Neural cell (in vitro differentiated cells): ENCODE measurements at regions not wholly inside any gene's neighbourhood (a gene's known extent, or its start where the extent isn't known, plus 50 kb on each side); places are given as distances from the start of the nearest gene placed in this dataset.

Source experiments
- H2AFZ ChIP-seq: fragments of 200-600, 300-800 bp; sonication (generic), shearing (Covaris generic); 2 replicates; pipeline ENCODE4 v1.6.0; 2014; ENCODE audit warnings: low read depth, mild to moderate bottlenecking, antibody characterized with exemption, low read length, moderate library complexity
- H3F3A ChIP-seq: fragments of 200-600 bp; shearing (Covaris generic); 2 replicates; pipeline ENCODE4 v1.6.1; 2016; ENCODE audit warnings: mild to moderate bottlenecking, moderate library complexity, mixed read lengths, antibody characterized with exemption, low read length; ENCODE audit not compliant: insufficient read depth, poor library complexity, severe bottlenecking
- H3K27ac ChIP-seq: fragments of 200-600, 300-800 bp; sonication (generic), shearing (Covaris generic); 2 replicates; pipeline ENCODE4 v1.5.1; 2014; ENCODE audit warnings: mild to moderate bottlenecking, low read length, moderate library complexity
- H3K27me3 ChIP-seq: fragments of 300-800, 200-600 bp; sonication (generic), shearing (Covaris generic); 2 replicates; pipeline ENCODE4 v1.6.0; 2014; ENCODE audit warnings: mild to moderate bottlenecking, low read depth, low read length, moderate library complexity; ENCODE audit not compliant: insufficient read depth
- H3K36me3 ChIP-seq: fragments of 300-800, 200-600 bp; sonication (generic), shearing (Covaris generic); 2 replicates; pipeline ENCODE4 v1.5.1; 2014; ENCODE audit warnings: mild to moderate bottlenecking, antibody characterized with exemption, low read length, moderate library complexity; ENCODE audit not compliant: insufficient read depth
- H3K4me2 ChIP-seq: fragments of 300-800, 200-600 bp; sonication (generic), shearing (Covaris generic); 2 replicates; pipeline ENCODE4 v1.6.0; 2014; ENCODE audit warnings: mild to moderate bottlenecking, low read length
- H3K4me3 ChIP-seq: fragments of 300-800, 200-600 bp; sonication (generic), shearing (Covaris generic); 2 replicates; pipeline ENCODE4 v1.5.1; 2014; ENCODE audit warnings: mild to moderate bottlenecking, low read length, moderate library complexity
- H3K79me2 ChIP-seq: fragments of 200-600 bp; shearing (Covaris generic); replicated peaks from 2 replicates; pipeline ENCODE4 v1.6.0; 2014; ENCODE audit warnings: mild to moderate bottlenecking, low read length, moderate library complexity; ENCODE audit not compliant: insufficient read depth
- H3K9ac ChIP-seq: fragments of 300-800, 200-600 bp; sonication (generic), shearing (Covaris generic); 2 replicates; pipeline ENCODE4 v1.6.1; 2016; ENCODE audit warnings: mild to moderate bottlenecking, low read length, mixed read lengths
- H3K9me2 ChIP-seq: fragments of 200-600 bp; shearing (Covaris generic); 2 replicates; pipeline ENCODE4 v1.6.1; 2016; ENCODE audit warnings: mild to moderate bottlenecking, low read length, mixed read lengths; ENCODE audit not compliant: insufficient read depth
- H3K9me3 ChIP-seq: fragments of 200-600, 300-800 bp; sonication (generic), shearing (Covaris generic); 2 replicates; pipeline ENCODE4 v1.6.1; 2016; ENCODE audit warnings: mild to moderate bottlenecking, mixed run types, low read length, moderate library complexity, mixed read lengths
- H4K20me1 ChIP-seq: fragments of 200-600 bp; shearing (Covaris generic); 2 replicates; pipeline ENCODE4 v1.6.1; 2016; ENCODE audit warnings: mild to moderate bottlenecking, mixed run types; ENCODE audit not compliant: insufficient read depth
- CTCF ChIP-seq: fragments of 450-650 bp; IDR thresholded peaks from 2 replicates; pipeline ENCODE4 v1.5.1; 2014; ENCODE audit warnings: antibody characterized with exemption, mild to moderate bottlenecking, moderate library complexity; ENCODE audit not compliant: poor library complexity, severe bottlenecking
- EP300 ChIP-seq: fragments of 450-650 bp; conservative IDR thresholded peaks from 2 replicates; pipeline ENCODE4 v1.6.1; 2014; ENCODE audit warnings: antibody characterized with exemption, mild to moderate bottlenecking, moderate library complexity; ENCODE audit not compliant: poor library complexity, severe bottlenecking
- EZH2 ChIP-seq: fragments of 200-600, 300-800 bp; shearing (Covaris generic), sonication (generic); IDR thresholded peaks from 2 replicates; pipeline ENCODE4 v1.6.1; 2014; ENCODE audit warnings: antibody characterized with exemption, low read length, borderline replicate concordance, mild to moderate bottlenecking; ENCODE audit not compliant: insufficient read depth, poor library complexity, severe bottlenecking
- MXI1 ChIP-seq: fragments of 450-650 bp; conservative IDR thresholded peaks from 2 replicates; pipeline ENCODE4 v1.6.1; 2014; ENCODE audit warnings: antibody characterized with exemption, mild to moderate bottlenecking; ENCODE audit not compliant: poor library complexity, severe bottlenecking
- POLR2AphosphoS5 ChIP-seq: IDR thresholded peaks from 2 replicates; pipeline ENCODE4 v1.6.1; 2012
- RAD21 ChIP-seq: fragments of 450-650 bp; conservative IDR thresholded peaks from 2 replicates; pipeline ENCODE4 v1.6.1; 2014; ENCODE audit warnings: antibody characterized with exemption, mild to moderate bottlenecking, moderate library complexity
- REST ChIP-seq: IDR thresholded peaks from 2 replicates; pipeline ENCODE4 v1.6.1; 2012; ENCODE audit warnings: borderline replicate concordance
- SMC3 ChIP-seq: fragments of 450-650 bp; conservative IDR thresholded peaks from 2 replicates; pipeline ENCODE4 v1.6.1; 2014; ENCODE audit warnings: antibody characterized with exemption, mild to moderate bottlenecking, moderate library complexity; ENCODE audit not compliant: poor library complexity
- TAF1 ChIP-seq: IDR thresholded peaks from 2 replicates; pipeline ENCODE4 v1.6.1; 2012; ENCODE audit warnings: low read depth

- no peak overlapping the region for H3K9ac ChIP-seq
- no peaks in the 10 kb centered on the region for H4K20me1 ChIP-seq
- H2AFZ ChIP-seq = no peak overlapping the region
- H3K79me2 ChIP-seq = no peaks in the 10 kb centered on the region
- no peaks in the 10 kb centered on the region for H3F3A ChIP-seq
- H3K36me3 ChIP-seq = no peaks in the 10 kb centered on the region
- no peak overlapping the region for H3K4me3 ChIP-seq
- H3K27me3 ChIP-seq = no peaks in the 10 kb centered on the region
- no peak overlapping the region for H3K27ac ChIP-seq
- no peaks in the 10 kb centered on the region for H3K9me3 ChIP-seq
- H3K4me2 ChIP-seq = no peak overlapping the region
- TF ChIP-seq CTCF = no peak
- TF ChIP-seq TAF1 = no peak
- no peak for TF ChIP-seq EP300
- TF ChIP-seq EZH2 = no peak
- TF ChIP-seq MXI1 = no peak
- TF ChIP-seq POLR2AphosphoS5 = no peak
- no peak for TF ChIP-seq REST
- TF ChIP-seq RAD21 = no peak
- no peaks in the 10 kb centered on the region for H3K9me2 ChIP-seq
Measured at GRCh38 chr11:100624346-100624745, 62.7 kb upstream of the ARHGAP42 start.

GRCh38 chr11:100625041-100625440, 62.0 kb upstream of the ARHGAP42 start:
- H4K20me1 ChIP-seq = no peaks in the 10 kb centered on the region
- H2AFZ ChIP-seq = no peak overlapping the region
- H3K4me2 ChIP-seq = no peak overlapping the region
- H3K4me3 ChIP-seq = no peak overlapping the region
- H3K79me2 ChIP-seq = no peaks in the 10 kb centered on the region
- no peaks in the 10 kb centered on the region for H3K9me3 ChIP-seq
- H3K27me3 ChIP-seq = no peaks in the 10 kb centered on the region
- TF ChIP-seq TAF1 (no peak), SMC3 (no peak), EZH2 (no peak), POLR2AphosphoS5 (no peak), MXI1 (no peak), EP300 (no peak), REST (no peak), RAD21 (no peak), CTCF (no peak)
- no peaks in the 10 kb centered on the region for H3F3A ChIP-seq
- H3K9me2 ChIP-seq = no peaks in the 10 kb centered on the region
- no peaks in the 10 kb centered on the region for H3K36me3 ChIP-seq
- H3K9ac ChIP-seq = no peak overlapping the region
- no peak overlapping the region for H3K27ac ChIP-seq
